ENCODE measurements at regions not wholly inside any gene's neighbourhood (a gene's known extent, or its start where the extent isn't known, plus 50 kb on each side); places are given as distances from the start of the nearest gene placed in this dataset.

DNA sequence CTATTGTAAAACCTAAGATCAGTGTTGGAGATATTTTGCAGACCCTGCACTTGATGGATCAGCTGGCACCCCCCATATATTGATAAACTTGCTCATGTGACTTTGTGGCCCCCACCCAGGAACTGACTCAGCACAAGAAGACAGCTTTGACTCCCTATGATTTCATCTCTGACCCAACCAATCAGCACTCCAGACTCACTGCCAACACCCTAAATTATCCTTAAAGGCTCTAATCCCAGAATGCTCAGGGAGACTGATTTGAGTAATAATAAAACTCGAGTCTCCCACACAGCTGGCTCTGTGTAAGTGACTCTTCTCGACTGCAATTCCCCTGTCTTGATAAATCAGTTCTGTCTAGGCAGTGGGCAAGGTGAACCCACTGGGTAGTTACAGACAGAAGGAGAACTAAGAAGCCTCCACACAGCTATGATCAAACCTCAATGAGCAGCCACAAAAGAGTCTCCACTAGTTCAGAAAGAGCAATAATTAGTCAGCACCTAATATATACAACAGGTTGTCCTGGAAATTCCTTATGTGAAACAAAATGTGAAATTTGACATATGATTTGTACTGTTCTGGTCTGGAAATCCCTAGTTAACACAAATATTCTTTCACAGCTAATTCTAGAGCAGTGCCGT lies 52.2 kb downstream of the ACTL7B start:
- TF ChIP-seq CTCF (IDR thresholded peaks at IDR 0.05) (no peak), POLR2A (IDR thresholded peaks at IDR 0.05) (no peak), POLR2AphosphoS5 (IDR thresholded peaks at IDR 0.05) (no peak)

All from transverse colon (tissue), 4 donors.